GM23338 (cell line): ENCODE measurements at regions not wholly inside any gene's neighbourhood (a gene's known extent, or its start where the extent isn't known, plus 50 kb on each side); places are given as distances from the start of the nearest gene placed in this dataset.

Source experiments
- EZH2 ChIP-seq: fragments of 200-600 bp; sonication (generic); IDR thresholded peaks from one replicate; pipeline ENCODE4 v1.8.0; 2017; ENCODE audit warnings: antibody characterized with exemption, mild to moderate bottlenecking, low read depth; ENCODE audit not compliant: unreplicated experiment
- EZH2phosphoT487 ChIP-seq: fragments of 200-600 bp; sonication (generic); IDR thresholded peaks from one replicate; pipeline ENCODE4 v1.8.1; 2018; ENCODE audit warnings: antibody characterized with exemption; ENCODE audit not compliant: unreplicated experiment
- POLR2AphosphoS5 ChIP-seq: IDR thresholded peaks from 2 replicates; pipeline ENCODE4 v1.6.1; 2016; ENCODE audit warnings: antibody characterized with exemption, low read depth
- TF ChIP-seq, protein P1 (sequence below), 2 experiments: fragments of 200-600 bp in 1 of 2; sonication (generic) in 1 of 2; conservative IDR thresholded peaks; 2 replicates each; pipeline versions ENCODE4 v1.5.1 to v1.6.1; 2016 to 2017; ENCODE audit warnings: antibody characterized with exemption in 2 of 2, low read depth in 2 of 2, mild to moderate bottlenecking in 2 of 2, moderate library complexity in 1 of 2
- TF ChIP-seq, protein P2 (sequence below): IDR thresholded peaks from one replicate; pipeline ENCODE4 v1.6.1; 2018; ENCODE audit warnings: antibody characterized with exemption; ENCODE audit not compliant: unreplicated experiment

DNA sequence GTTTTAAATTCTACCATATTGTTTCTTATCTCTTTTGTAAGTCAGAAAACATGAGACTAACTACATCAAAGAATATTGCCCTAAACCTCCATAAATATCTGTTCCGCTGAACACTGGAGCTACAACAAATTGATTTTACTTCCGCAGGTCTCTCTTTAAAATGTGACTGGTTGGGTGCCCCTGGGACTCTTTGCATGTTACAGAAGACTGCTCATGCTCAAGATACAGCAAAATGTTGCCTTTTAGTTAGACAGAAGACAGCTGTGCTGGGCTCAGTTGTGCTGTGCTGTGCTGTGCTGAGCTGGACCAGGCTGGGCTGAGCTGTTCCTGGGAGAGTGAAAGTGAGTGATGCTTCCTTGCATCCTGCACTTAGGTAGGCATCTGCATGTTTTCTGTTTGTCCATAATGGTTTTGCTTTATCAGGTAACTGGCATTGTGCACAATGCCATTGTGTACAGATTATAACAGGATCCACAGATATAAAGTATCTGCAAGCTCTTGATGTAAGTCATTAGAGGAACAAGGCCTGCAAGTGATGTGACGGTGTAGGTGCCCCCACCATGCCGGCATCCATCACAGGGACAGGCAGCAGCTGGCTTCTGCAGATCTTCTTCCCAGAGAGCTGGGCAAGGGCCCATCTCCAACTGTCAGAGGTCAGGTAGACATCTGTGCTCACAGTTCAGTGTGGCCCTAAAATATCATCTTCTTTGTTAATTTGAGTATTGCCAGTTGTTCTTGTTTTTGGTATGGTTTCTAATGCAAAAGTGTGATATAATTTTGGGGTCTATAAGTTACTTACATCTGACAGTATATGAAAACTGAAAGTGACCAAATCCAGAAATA lies 972.5 kb upstream of the CELF2 start:
- TF ChIP-seq, protein P1, sequence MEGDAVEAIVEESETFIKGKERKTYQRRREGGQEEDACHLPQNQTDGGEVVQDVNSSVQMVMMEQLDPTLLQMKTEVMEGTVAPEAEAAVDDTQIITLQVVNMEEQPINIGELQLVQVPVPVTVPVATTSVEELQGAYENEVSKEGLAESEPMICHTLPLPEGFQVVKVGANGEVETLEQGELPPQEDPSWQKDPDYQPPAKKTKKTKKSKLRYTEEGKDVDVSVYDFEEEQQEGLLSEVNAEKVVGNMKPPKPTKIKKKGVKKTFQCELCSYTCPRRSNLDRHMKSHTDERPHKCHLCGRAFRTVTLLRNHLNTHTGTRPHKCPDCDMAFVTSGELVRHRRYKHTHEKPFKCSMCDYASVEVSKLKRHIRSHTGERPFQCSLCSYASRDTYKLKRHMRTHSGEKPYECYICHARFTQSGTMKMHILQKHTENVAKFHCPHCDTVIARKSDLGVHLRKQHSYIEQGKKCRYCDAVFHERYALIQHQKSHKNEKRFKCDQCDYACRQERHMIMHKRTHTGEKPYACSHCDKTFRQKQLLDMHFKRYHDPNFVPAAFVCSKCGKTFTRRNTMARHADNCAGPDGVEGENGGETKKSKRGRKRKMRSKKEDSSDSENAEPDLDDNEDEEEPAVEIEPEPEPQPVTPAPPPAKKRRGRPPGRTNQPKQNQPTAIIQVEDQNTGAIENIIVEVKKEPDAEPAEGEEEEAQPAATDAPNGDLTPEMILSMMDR (conservative IDR thresholded peaks at IDR 0.05; ENCODE audit: low read depth in 2 of 2), result no peak
- TF ChIP-seq EZH2 (no peak), EZH2phosphoT487 (no peak), POLR2AphosphoS5 (no peak)
- TF ChIP-seq, protein P2, sequence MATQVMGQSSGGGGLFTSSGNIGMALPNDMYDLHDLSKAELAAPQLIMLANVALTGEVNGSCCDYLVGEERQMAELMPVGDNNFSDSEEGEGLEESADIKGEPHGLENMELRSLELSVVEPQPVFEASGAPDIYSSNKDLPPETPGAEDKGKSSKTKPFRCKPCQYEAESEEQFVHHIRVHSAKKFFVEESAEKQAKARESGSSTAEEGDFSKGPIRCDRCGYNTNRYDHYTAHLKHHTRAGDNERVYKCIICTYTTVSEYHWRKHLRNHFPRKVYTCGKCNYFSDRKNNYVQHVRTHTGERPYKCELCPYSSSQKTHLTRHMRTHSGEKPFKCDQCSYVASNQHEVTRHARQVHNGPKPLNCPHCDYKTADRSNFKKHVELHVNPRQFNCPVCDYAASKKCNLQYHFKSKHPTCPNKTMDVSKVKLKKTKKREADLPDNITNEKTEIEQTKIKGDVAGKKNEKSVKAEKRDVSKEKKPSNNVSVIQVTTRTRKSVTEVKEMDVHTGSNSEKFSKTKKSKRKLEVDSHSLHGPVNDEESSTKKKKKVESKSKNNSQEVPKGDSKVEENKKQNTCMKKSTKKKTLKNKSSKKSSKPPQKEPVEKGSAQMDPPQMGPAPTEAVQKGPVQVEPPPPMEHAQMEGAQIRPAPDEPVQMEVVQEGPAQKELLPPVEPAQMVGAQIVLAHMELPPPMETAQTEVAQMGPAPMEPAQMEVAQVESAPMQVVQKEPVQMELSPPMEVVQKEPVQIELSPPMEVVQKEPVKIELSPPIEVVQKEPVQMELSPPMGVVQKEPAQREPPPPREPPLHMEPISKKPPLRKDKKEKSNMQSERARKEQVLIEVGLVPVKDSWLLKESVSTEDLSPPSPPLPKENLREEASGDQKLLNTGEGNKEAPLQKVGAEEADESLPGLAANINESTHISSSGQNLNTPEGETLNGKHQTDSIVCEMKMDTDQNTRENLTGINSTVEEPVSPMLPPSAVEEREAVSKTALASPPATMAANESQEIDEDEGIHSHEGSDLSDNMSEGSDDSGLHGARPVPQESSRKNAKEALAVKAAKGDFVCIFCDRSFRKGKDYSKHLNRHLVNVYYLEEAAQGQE, result no peak
